ENCODE measurements at regions not wholly inside any gene's neighbourhood (a gene's known extent, or its start where the extent isn't known, plus 50 kb on each side); places are given as distances from the start of the nearest gene placed in this dataset.

- TF ChIP-seq, protein P1, sequence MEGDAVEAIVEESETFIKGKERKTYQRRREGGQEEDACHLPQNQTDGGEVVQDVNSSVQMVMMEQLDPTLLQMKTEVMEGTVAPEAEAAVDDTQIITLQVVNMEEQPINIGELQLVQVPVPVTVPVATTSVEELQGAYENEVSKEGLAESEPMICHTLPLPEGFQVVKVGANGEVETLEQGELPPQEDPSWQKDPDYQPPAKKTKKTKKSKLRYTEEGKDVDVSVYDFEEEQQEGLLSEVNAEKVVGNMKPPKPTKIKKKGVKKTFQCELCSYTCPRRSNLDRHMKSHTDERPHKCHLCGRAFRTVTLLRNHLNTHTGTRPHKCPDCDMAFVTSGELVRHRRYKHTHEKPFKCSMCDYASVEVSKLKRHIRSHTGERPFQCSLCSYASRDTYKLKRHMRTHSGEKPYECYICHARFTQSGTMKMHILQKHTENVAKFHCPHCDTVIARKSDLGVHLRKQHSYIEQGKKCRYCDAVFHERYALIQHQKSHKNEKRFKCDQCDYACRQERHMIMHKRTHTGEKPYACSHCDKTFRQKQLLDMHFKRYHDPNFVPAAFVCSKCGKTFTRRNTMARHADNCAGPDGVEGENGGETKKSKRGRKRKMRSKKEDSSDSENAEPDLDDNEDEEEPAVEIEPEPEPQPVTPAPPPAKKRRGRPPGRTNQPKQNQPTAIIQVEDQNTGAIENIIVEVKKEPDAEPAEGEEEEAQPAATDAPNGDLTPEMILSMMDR (IDR thresholded peaks at IDR 0.05; ENCODE audit: low read depth, low read length, poor library complexity, severe bottlenecking), result no peak
- TF ChIP-seq EZH2phosphoT487 (IDR thresholded peaks at IDR 0.05; ENCODE audit: borderline replicate concordance, low read length), result no peak
Measured at GRCh38 chr20:37577981-37578380, 50.3 kb upstream of the BLCAP start.

Data from DOHH2 (cell line).